T-helper 2 cell (primary cell): ENCODE measurements at regions not wholly inside any gene's neighbourhood (a gene's known extent, or its start where the extent isn't known, plus 50 kb on each side); places are given as distances from the start of the nearest gene placed in this dataset.
"Not testable (repeated sequence)": the region's sequence is repeated elsewhere in the genome, so short reads cannot be mapped to it uniquely, and the experiment has no call there.

Experiments used
- DNase-seq, 5 experiments: peaks; one replicate each; pipeline versions ENCODE4 v3.0.0 to v3.0.0-alpha.2; 2012 to 2022

- no peak for DNase-seq
Measured at GRCh38 chr11:106152013-106152412, 74.6 kb downstream of the AASDHPPT start.

GRCh38 chr11:106152824-106153223 is 75.4 kb downstream of the AASDHPPT start:
- no peak for DNase-seq

GRCh38 chr11:106156290-106156937 is 79.0 kb downstream of the AASDHPPT start:
- DNase-seq, result peak in 1 of 5 experiments; percentile 13

GRCh38 chr11:106158406-106158805 is 80.9 kb downstream of the AASDHPPT start:
- DNase-seq, result no peak

GRCh38 chr11:106159836-106160235 is 82.4 kb downstream of the AASDHPPT start:
- DNase-seq, result no peak

- no peak for DNase-seq
Measured at GRCh38 chr11:106160494-106160893, 83.0 kb downstream of the AASDHPPT start.

GRCh38 chr11:106161775-106162634 is 84.5 kb downstream of the AASDHPPT start:
- DNase-seq, result no peak

GRCh38 chr11:106167085-106167484 is 89.6 kb downstream of the AASDHPPT start:
- DNase-seq, result no peak

- no peak for DNase-seq
Measured at GRCh38 chr11:106172386-106172991, 95.0 kb downstream of the AASDHPPT start.

GRCh38 chr11:106173291-106173690 is 95.8 kb downstream of the AASDHPPT start:
- no peak for DNase-seq

GRCh38 chr11:106174003-106174402 is 96.5 kb downstream of the AASDHPPT start:
- DNase-seq, result not testable (repeated sequence)

- no peak for DNase-seq
Measured at GRCh38 chr11:106176817-106177216, 99.4 kb downstream of the AASDHPPT start.

GRCh38 chr11:106177311-106177710 is 99.8 kb downstream of the AASDHPPT start:
- no peak for DNase-seq

GRCh38 chr11:106178361-106178760 is 100.9 kb downstream of the AASDHPPT start:
- DNase-seq, result no peak

- DNase-seq, result no peak
Measured at GRCh38 chr11:106179048-106179447, 101.6 kb downstream of the AASDHPPT start.

GRCh38 chr11:106186630-106187029 is 109.2 kb downstream of the AASDHPPT start:
- DNase-seq, result no peak

- DNase-seq, result no peak
Measured at GRCh38 chr11:106187860-106188456, 110.5 kb downstream of the AASDHPPT start.

- no peak for DNase-seq
Measured at GRCh38 chr11:106193956-106194355, 116.5 kb downstream of the AASDHPPT start.

- no peak for DNase-seq
Measured at GRCh38 chr11:106197438-106197837, 120.0 kb downstream of the AASDHPPT start.

- DNase-seq, result no peak
Measured at GRCh38 chr11:106202935-106203620, 125.6 kb downstream of the AASDHPPT start.

- no peak for DNase-seq
Measured at GRCh38 chr11:106208760-106209159, 131.3 kb downstream of the AASDHPPT start.

- no peak for DNase-seq
Measured at GRCh38 chr11:106212081-106212480, 134.6 kb downstream of the AASDHPPT start.

GRCh38 chr11:106216281-106216680 is 138.8 kb downstream of the AASDHPPT start:
- no peak for DNase-seq
